ENCODE measurements at regions not wholly inside any gene's neighbourhood (a gene's known extent, or its start where the extent isn't known, plus 50 kb on each side); places are given as distances from the start of the nearest gene placed in this dataset.

GRCh38 chr18:51957001-51957400 is 383.0 kb upstream of the DCC start:
- TF ChIP-seq NRF1 (IDR thresholded peaks at IDR 0.05; ENCODE audit: low read depth, low read length) (no peak), CTCF (IDR thresholded peaks at IDR 0.05; ENCODE audit: control extremely low read depth in 1 of 3, insufficient read depth in 1 of 3, low read depth in 1 of 3, low read length in 3 of 3) (peak in 1 of 3 experiments; percentile 19; a peak in 1 of 4 replicates), KDM5A (IDR thresholded peaks at IDR 0.05; ENCODE audit: low read length) (no peak), EP300 (IDR thresholded peaks at IDR 0.05; ENCODE audit: borderline replicate concordance in 1 of 2, low read depth in 2 of 2, low read length in 2 of 2) (no peak), BRCA1 (IDR thresholded peaks at IDR 0.05; ENCODE audit: low read depth, low read length) (no peak), CHD2 (IDR thresholded peaks at IDR 0.05; ENCODE audit: low read length) (no peak), ATF2 (IDR thresholded peaks at IDR 0.05; ENCODE audit: low read length) (no peak), TAF1 (IDR thresholded peaks at IDR 0.05; ENCODE audit: low read depth, low read length) (no peak), POU5F1 (IDR thresholded peaks at IDR 0.05; ENCODE audit: low read depth, low read length) (no peak), MAX (IDR thresholded peaks at IDR 0.05) (no peak), SIX5 (IDR thresholded peaks at IDR 0.05; ENCODE audit: low read depth, low read length) (no peak)
